ENCODE measurements at regions not wholly inside any gene's neighbourhood (a gene's known extent, or its start where the extent isn't known, plus 50 kb on each side); places are given as distances from the start of the nearest gene placed in this dataset.

DNA sequence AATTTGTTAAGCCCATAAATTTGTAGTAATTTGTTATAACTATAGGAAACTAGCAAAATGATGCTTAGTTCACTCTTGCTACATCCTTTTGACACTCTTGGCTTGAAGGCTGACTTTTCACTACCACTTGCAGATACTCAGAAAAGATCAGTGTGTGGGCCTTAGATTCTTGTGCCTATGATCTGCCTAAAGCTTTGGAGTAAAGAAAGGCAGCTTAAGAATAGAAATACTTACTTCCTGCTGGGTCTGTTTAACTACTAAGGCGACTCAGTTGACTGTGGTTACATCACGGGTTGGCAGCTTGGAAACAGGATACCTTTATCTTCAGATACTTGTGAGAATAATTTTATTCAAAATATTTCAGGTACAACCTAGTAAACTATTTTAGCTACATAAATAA lies 201.4 kb upstream of the FMR1 start:
- H3K4me3 ChIP-seq (ENCODE audit: low read depth, low read length, poor library complexity, severe bottlenecking): no peak overlapping the region
- no peaks in the 10 kb centered on the region for H3F3A ChIP-seq (ENCODE audit: insufficient read depth, low read length)
- H3K79me2 ChIP-seq (ENCODE audit: insufficient read depth, low read length): no peaks in the 10 kb centered on the region
- H2AFZ ChIP-seq (ENCODE audit: low read length): no peak overlapping the region
- no peak overlapping the region for H3K4me2 ChIP-seq (ENCODE audit: low read length)
- H3K27ac ChIP-seq (ENCODE audit: low read depth, low read length, poor library complexity, severe bottlenecking): no peak overlapping the region
- no peaks in the 10 kb centered on the region for H3K36me3 ChIP-seq (ENCODE audit: insufficient read depth, low read length)
- H3K9me2 ChIP-seq (ENCODE audit: low read depth, low read length): no peaks in the 10 kb centered on the region
- H3K4me1 ChIP-seq (ENCODE audit: insufficient read depth, low read length, severe bottlenecking): no peaks in the 10 kb centered on the region
- H3K27me3 ChIP-seq (ENCODE audit: insufficient read depth, low read length): no peaks in the 10 kb centered on the region
- H3K9ac ChIP-seq (ENCODE audit: low read length): no peak overlapping the region
- no peaks in the 10 kb centered on the region for H3K9me3 ChIP-seq (ENCODE audit: low read length)
- no peaks in the 10 kb centered on the region for H4K20me1 ChIP-seq (ENCODE audit: insufficient read depth, low read length)
- TF ChIP-seq, protein P1, sequence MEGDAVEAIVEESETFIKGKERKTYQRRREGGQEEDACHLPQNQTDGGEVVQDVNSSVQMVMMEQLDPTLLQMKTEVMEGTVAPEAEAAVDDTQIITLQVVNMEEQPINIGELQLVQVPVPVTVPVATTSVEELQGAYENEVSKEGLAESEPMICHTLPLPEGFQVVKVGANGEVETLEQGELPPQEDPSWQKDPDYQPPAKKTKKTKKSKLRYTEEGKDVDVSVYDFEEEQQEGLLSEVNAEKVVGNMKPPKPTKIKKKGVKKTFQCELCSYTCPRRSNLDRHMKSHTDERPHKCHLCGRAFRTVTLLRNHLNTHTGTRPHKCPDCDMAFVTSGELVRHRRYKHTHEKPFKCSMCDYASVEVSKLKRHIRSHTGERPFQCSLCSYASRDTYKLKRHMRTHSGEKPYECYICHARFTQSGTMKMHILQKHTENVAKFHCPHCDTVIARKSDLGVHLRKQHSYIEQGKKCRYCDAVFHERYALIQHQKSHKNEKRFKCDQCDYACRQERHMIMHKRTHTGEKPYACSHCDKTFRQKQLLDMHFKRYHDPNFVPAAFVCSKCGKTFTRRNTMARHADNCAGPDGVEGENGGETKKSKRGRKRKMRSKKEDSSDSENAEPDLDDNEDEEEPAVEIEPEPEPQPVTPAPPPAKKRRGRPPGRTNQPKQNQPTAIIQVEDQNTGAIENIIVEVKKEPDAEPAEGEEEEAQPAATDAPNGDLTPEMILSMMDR (IDR thresholded peaks at IDR 0.05; ENCODE audit: low read length): no peak
- TF ChIP-seq EZH2 (IDR thresholded peaks at IDR 0.05; ENCODE audit: borderline replicate concordance, low read length): no peak

DNA sequence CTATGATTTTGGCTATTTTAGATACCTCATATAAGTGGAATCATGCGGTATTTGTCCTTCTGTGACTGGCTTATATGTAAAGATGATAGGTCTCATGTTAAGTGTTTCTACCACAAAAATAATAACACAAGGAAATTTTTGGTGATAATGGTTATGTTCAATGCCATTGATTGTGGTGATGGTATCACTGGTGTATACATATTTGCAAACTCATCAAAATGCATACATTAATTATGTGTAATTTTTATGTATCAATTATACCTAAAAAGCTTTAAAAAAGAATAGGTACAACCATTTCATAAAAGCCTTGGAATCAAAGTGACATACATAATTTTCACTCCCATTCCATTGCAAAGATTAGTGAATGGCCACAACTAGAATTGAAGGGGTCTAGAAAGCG lies 178.3 kb upstream of the FMR1 start:
- H3K9me2 ChIP-seq (ENCODE audit: low read depth, low read length): no peaks in the 10 kb centered on the region
- TF ChIP-seq, protein P1 (IDR thresholded peaks at IDR 0.05; ENCODE audit: low read length): no peak
- TF ChIP-seq EZH2 (IDR thresholded peaks at IDR 0.05; ENCODE audit: borderline replicate concordance, low read length): no peak
- H4K20me1 ChIP-seq (ENCODE audit: insufficient read depth, low read length): no peaks in the 10 kb centered on the region
- H3K9me3 ChIP-seq (ENCODE audit: low read length): no peaks in the 10 kb centered on the region
- H2AFZ ChIP-seq (ENCODE audit: low read length): no peak overlapping the region
- H3K27ac ChIP-seq (ENCODE audit: low read depth, low read length, poor library complexity, severe bottlenecking): no peak overlapping the region
- no peak overlapping the region for H3K9ac ChIP-seq (ENCODE audit: low read length)
- no peaks in the 10 kb centered on the region for H3F3A ChIP-seq (ENCODE audit: insufficient read depth, low read length)
- no peaks in the 10 kb centered on the region for H3K36me3 ChIP-seq (ENCODE audit: insufficient read depth, low read length)
- H3K4me2 ChIP-seq (ENCODE audit: low read length): no peak overlapping the region
- H3K4me3 ChIP-seq (ENCODE audit: low read depth, low read length, poor library complexity, severe bottlenecking): no peak overlapping the region
- no peaks in the 10 kb centered on the region for H3K27me3 ChIP-seq (ENCODE audit: insufficient read depth, low read length)
- no peaks in the 10 kb centered on the region for H3K79me2 ChIP-seq (ENCODE audit: insufficient read depth, low read length)
- no peaks in the 10 kb centered on the region for H3K4me1 ChIP-seq (ENCODE audit: insufficient read depth, low read length, severe bottlenecking)

GRCh38 chrX:147735364-147735763 lies 176.4 kb upstream of the FMR1 start:
- H3K4me3 ChIP-seq (ENCODE audit: low read depth, low read length, poor library complexity, severe bottlenecking): no peak overlapping the region
- no peak overlapping the region for H3K27ac ChIP-seq (ENCODE audit: low read depth, low read length, poor library complexity, severe bottlenecking)
- no peaks in the 10 kb centered on the region for H3K36me3 ChIP-seq (ENCODE audit: insufficient read depth, low read length)
- no peaks in the 10 kb centered on the region for H3K27me3 ChIP-seq (ENCODE audit: insufficient read depth, low read length)
- no peaks in the 10 kb centered on the region for H3F3A ChIP-seq (ENCODE audit: insufficient read depth, low read length)
- no peaks in the 10 kb centered on the region for H3K9me2 ChIP-seq (ENCODE audit: low read depth, low read length)
- no peaks in the 10 kb centered on the region for H3K79me2 ChIP-seq (ENCODE audit: insufficient read depth, low read length)
- TF ChIP-seq, protein P1 (IDR thresholded peaks at IDR 0.05; ENCODE audit: low read length): no peak
- no peak for TF ChIP-seq EZH2 (IDR thresholded peaks at IDR 0.05; ENCODE audit: borderline replicate concordance, low read length)
- no peak overlapping the region for H3K9ac ChIP-seq (ENCODE audit: low read length)
- H4K20me1 ChIP-seq (ENCODE audit: insufficient read depth, low read length): no peaks in the 10 kb centered on the region
- no peak overlapping the region for H2AFZ ChIP-seq (ENCODE audit: low read length)
- no peaks in the 10 kb centered on the region for H3K4me1 ChIP-seq (ENCODE audit: insufficient read depth, low read length, severe bottlenecking)
- H3K9me3 ChIP-seq (ENCODE audit: low read length): no peaks in the 10 kb centered on the region
- no peak overlapping the region for H3K4me2 ChIP-seq (ENCODE audit: low read length)
